Panc1 (cell line): ENCODE measurements at regions not wholly inside any gene's neighbourhood (a gene's known extent, or its start where the extent isn't known, plus 50 kb on each side); places are given as distances from the start of the nearest gene placed in this dataset.

Source experiments
- CTCF ChIP-seq: fragments of 450-650 bp; IDR thresholded peaks from 2 replicates; pipeline ENCODE4 v1.5.1; 2017; ENCODE audit warnings: mild to moderate bottlenecking
- POLR2AphosphoS5 ChIP-seq: IDR thresholded peaks from 2 replicates; pipeline ENCODE4 v1.6.1; 2012; ENCODE audit warnings: mild to moderate bottlenecking, low read depth, low read length, moderate library complexity
- REST ChIP-seq, 2 experiments: IDR thresholded peaks; 2 replicates each; pipeline ENCODE4 v1.6.1; 2011 to 2012; ENCODE audit warnings: low read depth in 2 of 2, control low read depth in 1 of 2, low read length in 1 of 2, mild to moderate bottlenecking in 1 of 2, moderate library complexity in 1 of 2; ENCODE audit not compliant: insufficient read depth in 1 of 2
- SIN3A ChIP-seq: IDR thresholded peaks from 2 replicates; pipeline ENCODE4 v1.6.1; 2012; ENCODE audit warnings: low read depth, mild to moderate bottlenecking, low read length, moderate library complexity, borderline replicate concordance; ENCODE audit not compliant: insufficient read depth

DNA sequence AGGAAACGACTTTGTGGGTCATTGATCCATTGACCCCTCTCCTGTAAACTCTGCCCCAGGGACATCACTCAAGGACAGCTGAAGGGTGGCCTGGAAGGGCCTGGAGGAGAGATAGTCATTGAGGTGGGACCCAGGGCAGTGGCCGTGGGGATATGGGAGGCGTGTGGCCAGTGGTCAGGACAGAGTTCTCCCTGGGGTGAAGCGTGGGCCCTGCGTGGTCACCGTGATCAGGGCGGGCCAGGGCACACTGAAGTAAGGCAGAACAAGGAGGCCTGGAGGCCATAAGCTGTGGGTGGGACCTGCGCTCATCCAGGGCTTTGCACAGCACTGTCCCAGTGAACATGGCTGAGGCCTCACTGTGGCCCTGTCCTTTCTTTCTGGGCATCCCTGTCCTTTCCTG is 177.9 kb downstream of the ZNF248 start:
- no peak for TF ChIP-seq CTCF
- no peak for TF ChIP-seq POLR2AphosphoS5
- TF ChIP-seq SIN3A, result no peak
- no peak for TF ChIP-seq REST (IDR thresholded peaks at IDR 0.05; ENCODE audit: insufficient read depth in 1 of 2, low read depth in 2 of 2, low read length in 1 of 2)
